GM12801 (cell line): ENCODE measurements at regions not wholly inside any gene's neighbourhood (a gene's known extent, or its start where the extent isn't known, plus 50 kb on each side); places are given as distances from the start of the nearest gene placed in this dataset.

Source experiments
- CTCF ChIP-seq: IDR thresholded peaks from one replicate; pipeline ENCODE4 v1.5.1; 2011; ENCODE audit warnings: control low read depth; ENCODE audit not compliant: insufficient read length; ENCODE audit errors: extremely low read depth

- TF ChIP-seq CTCF = no peak
Observed at GRCh38 chr3:5317557-5317956, 130.1 kb downstream of the EDEM1 start.

- no peak for TF ChIP-seq CTCF
Observed at GRCh38 chr3:5319454-5319853, 131.9 kb downstream of the EDEM1 start.

GRCh38 chr3:5321666-5322340, 134.3 kb downstream of the EDEM1 start:
- TF ChIP-seq CTCF = no peak

- no peak for TF ChIP-seq CTCF
Observed at GRCh38 chr3:5324780-5325179, 137.3 kb downstream of the EDEM1 start.

GRCh38 chr3:5330152-5330810, 142.8 kb downstream of the EDEM1 start:
- TF ChIP-seq CTCF = no peak

- no peak for TF ChIP-seq CTCF
Observed at GRCh38 chr3:5331567-5332269, 144.2 kb downstream of the EDEM1 start.

GRCh38 chr3:5332270-5332956, 144.9 kb downstream of the EDEM1 start:
- no peak for TF ChIP-seq CTCF
